ENCODE measurements at regions not wholly inside any gene's neighbourhood (a gene's known extent, or its start where the extent isn't known, plus 50 kb on each side); places are given as distances from the start of the nearest gene placed in this dataset.

GRCh38 chr17:72591289-72592241 is 470.7 kb downstream of the SOX9 start:
- DNase-seq = no peak

GRCh38 chr17:72592242-72592966 is 471.6 kb downstream of the SOX9 start:
- DNase-seq = peak; percentile 84

DNA sequence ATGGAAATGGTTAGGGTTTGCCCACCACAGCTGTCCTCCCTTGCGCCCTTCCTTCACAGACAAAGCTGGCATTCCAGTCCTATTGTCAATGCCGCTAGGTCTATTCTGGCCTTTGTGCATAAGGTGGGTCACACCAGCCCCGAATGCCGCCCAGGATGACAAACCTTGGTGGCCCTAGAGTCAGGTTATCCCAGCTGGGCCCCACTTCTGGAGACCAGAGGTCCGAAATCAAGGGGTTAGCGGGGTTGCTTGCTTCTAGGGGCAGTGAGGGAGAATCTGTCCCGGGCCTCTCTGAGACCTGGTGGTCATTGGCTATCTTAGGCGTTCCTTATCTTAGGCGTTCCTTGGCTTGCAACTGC is 472.1 kb downstream of the SOX9 start:
- DNase-seq = no peak

DNA sequence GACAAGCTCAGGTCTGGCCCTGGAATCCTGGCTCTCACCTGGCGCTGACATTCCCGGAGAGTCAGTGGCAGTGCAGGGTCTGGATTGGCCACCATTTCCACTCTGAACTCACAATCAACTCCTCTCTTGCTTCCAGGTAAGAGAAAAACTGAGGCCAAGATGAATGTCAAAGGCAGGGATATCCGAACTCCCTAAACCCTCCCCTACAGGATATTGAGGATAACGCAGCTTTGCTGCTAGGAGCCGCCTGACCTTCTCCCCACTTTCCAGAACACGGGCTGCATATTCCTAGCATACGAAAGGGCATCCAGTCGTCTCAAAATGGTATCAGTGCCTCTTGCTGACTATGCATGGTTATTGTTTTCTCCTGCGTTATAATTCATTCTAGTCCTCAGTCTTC is 473.4 kb downstream of the SOX9 start:
- DNase-seq = no peak
